ENCODE measurements at regions not wholly inside any gene's neighbourhood (a gene's known extent, or its start where the extent isn't known, plus 50 kb on each side); places are given as distances from the start of the nearest gene placed in this dataset.

DNA sequence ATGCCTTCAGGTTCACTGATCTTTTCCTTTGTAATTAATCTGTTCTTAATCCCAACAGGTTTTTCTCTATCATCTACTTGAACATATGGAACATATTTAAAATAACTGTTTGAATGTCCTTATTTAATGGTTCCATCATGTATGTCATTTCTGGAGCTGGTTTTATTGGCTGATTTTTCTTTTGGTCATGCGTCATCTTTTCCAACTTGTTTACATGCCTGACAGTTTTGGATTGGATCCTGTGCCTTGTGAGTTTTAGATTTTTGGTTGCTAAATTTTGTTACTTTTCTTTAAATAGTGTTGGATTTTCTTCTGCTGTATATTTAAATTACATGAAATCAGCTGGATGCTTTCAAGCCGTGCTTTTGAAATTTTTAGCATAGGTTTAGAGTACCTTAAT lies 237.3 kb upstream of the DAAM1 start:
- TF ChIP-seq POLR2AphosphoS5 (IDR thresholded peaks at IDR 0.05) (no peak), POLR2A (IDR thresholded peaks at IDR 0.05) (no peak)
- TF ChIP-seq, protein P1, sequence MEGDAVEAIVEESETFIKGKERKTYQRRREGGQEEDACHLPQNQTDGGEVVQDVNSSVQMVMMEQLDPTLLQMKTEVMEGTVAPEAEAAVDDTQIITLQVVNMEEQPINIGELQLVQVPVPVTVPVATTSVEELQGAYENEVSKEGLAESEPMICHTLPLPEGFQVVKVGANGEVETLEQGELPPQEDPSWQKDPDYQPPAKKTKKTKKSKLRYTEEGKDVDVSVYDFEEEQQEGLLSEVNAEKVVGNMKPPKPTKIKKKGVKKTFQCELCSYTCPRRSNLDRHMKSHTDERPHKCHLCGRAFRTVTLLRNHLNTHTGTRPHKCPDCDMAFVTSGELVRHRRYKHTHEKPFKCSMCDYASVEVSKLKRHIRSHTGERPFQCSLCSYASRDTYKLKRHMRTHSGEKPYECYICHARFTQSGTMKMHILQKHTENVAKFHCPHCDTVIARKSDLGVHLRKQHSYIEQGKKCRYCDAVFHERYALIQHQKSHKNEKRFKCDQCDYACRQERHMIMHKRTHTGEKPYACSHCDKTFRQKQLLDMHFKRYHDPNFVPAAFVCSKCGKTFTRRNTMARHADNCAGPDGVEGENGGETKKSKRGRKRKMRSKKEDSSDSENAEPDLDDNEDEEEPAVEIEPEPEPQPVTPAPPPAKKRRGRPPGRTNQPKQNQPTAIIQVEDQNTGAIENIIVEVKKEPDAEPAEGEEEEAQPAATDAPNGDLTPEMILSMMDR (IDR thresholded peaks at IDR 0.05) = no peak

Measured in prostate gland (tissue), 2 donors.